ENCODE measurements at regions not wholly inside any gene's neighbourhood (a gene's known extent, or its start where the extent isn't known, plus 50 kb on each side); places are given as distances from the start of the nearest gene placed in this dataset.

- Histone ChIP-seq H3K27ac (ENCODE audit: low read length in 2 of 2) (no peak overlapping the region), H3K9ac (ENCODE audit: low read length) (no peak overlapping the region), H3K4me2 (replicated peaks; ENCODE audit: low read depth, low read length, poor library complexity, severe bottlenecking) (no peak overlapping the region), H4K20me1 (ENCODE audit: control insufficient read depth, insufficient read depth, low read length, poor library complexity, severe bottlenecking) (no peaks in the 10 kb centered on the region), H3K79me2 (ENCODE audit: control insufficient read depth, insufficient read depth, low read length) (no peaks in the 10 kb centered on the region), H3K36me3 (replicated peaks in 1 of 2; ENCODE audit: control extremely low read depth in 1 of 2, control insufficient read depth in 1 of 2, extremely low read depth in 1 of 2, insufficient read depth in 2 of 2, low read length in 1 of 2) (no peaks in the 10 kb centered on the region), H3K4me3 (ENCODE audit: control extremely low read depth in 1 of 5, extremely low read depth in 1 of 5, insufficient read depth in 1 of 5, low read depth in 2 of 5, low read length in 4 of 5) (no peak overlapping the region), H3K9me3 (ENCODE audit: control extremely low read depth in 1 of 3, control insufficient read depth in 2 of 3, insufficient read depth in 1 of 3, low read length in 2 of 3) (peaks cover 0 to 6% (median 0%) of the 10 kb centered on the region in 3 donors), H3K27me3 (replicated peaks in 1 of 4; ENCODE audit: control extremely low read depth in 1 of 4, control insufficient read depth in 3 of 4, insufficient read depth in 4 of 4, low read length in 3 of 4) (no peaks in the 10 kb centered on the region), H2AFZ (ENCODE audit: insufficient read depth, low read depth, low read length, poor library complexity, severe bottlenecking) (no peak overlapping the region), H3K4me1 (ENCODE audit: control insufficient read depth in 2 of 2, insufficient read depth in 2 of 2, low read length in 2 of 2) (no peaks in the 10 kb centered on the region)
- intact Hi-C loops (cut with micrococcal nuclease), result no loop called here
- H3K4me3 Mint-ChIP-seq, result no peak overlapping the region
- H3K27ac Mint-ChIP-seq, result no peak overlapping the region
- ChIA-PET POLR2A (no interaction called here), CTCF (no interaction called here)
- H3K9me3 Mint-ChIP-seq (ENCODE audit: insufficient read depth), result peaks cover 5% of the 10 kb centered on the region
- DNase-seq (no peak), ATAC-seq (ENCODE audit: low read depth) (no peak)
- no peak for TF ChIP-seq CTCF (IDR thresholded peaks at IDR 0.05)
- no peak for TF ChIP-seq EZH2 (IDR thresholded peaks at IDR 0.05; ENCODE audit: borderline replicate concordance, insufficient read depth, low read depth, low read length, poor library complexity, severe bottlenecking)
- no peaks in the 10 kb centered on the region for H3K4me1 Mint-ChIP-seq
- no peaks in the 10 kb centered on the region for H3K27me3 Mint-ChIP-seq
- no CpG with 5 or more reads among the region's 2 CpGs for WGBS (ENCODE audit: insufficient coverage)
Observed at GRCh38 chr2:123207245-123207644, 817.8 kb upstream of the CNTNAP5 start.

- Histone ChIP-seq H3K36me3 (replicated peaks in 1 of 2; ENCODE audit: control extremely low read depth in 1 of 2, control insufficient read depth in 1 of 2, extremely low read depth in 1 of 2, insufficient read depth in 2 of 2, low read length in 1 of 2) (no peaks in the 10 kb centered on the region), H3K4me3 (ENCODE audit: control extremely low read depth in 1 of 5, extremely low read depth in 1 of 5, insufficient read depth in 1 of 5, low read depth in 2 of 5, low read length in 4 of 5) (no peak overlapping the region), H3K27ac (ENCODE audit: low read length in 2 of 2) (no peak overlapping the region), H3K27me3 (replicated peaks in 1 of 4; ENCODE audit: control extremely low read depth in 1 of 4, control insufficient read depth in 3 of 4, insufficient read depth in 4 of 4, low read length in 3 of 4) (no peaks in the 10 kb centered on the region), H3K4me2 (replicated peaks; ENCODE audit: low read depth, low read length, poor library complexity, severe bottlenecking) (no peak overlapping the region), H3K9ac (ENCODE audit: low read length) (no peak overlapping the region), H3K4me1 (ENCODE audit: control insufficient read depth in 2 of 2, insufficient read depth in 2 of 2, low read length in 2 of 2) (no peaks in the 10 kb centered on the region), H2AFZ (ENCODE audit: insufficient read depth, low read depth, low read length, poor library complexity, severe bottlenecking) (no peak overlapping the region), H3K79me2 (ENCODE audit: control insufficient read depth, insufficient read depth, low read length) (no peaks in the 10 kb centered on the region), H3K9me3 (ENCODE audit: control extremely low read depth in 1 of 3, control insufficient read depth in 2 of 3, insufficient read depth in 1 of 3, low read length in 2 of 3) (peaks cover 0 to 6% (median 0%) of the 10 kb centered on the region in 3 donors), H4K20me1 (ENCODE audit: control insufficient read depth, insufficient read depth, low read length, poor library complexity, severe bottlenecking) (no peaks in the 10 kb centered on the region)
- ChIA-PET POLR2A (no interaction called here), CTCF (no interaction called here)
- Mint-ChIP-seq H3K4me3 (no peak overlapping the region), H3K4me1 (no peaks in the 10 kb centered on the region), H3K9me3 (ENCODE audit: insufficient read depth) (peaks cover 3% of the 10 kb centered on the region), H3K27ac (no peak overlapping the region), H3K27me3 (no peaks in the 10 kb centered on the region)
- TF ChIP-seq CTCF (IDR thresholded peaks at IDR 0.05) (no peak), EZH2 (IDR thresholded peaks at IDR 0.05; ENCODE audit: borderline replicate concordance, insufficient read depth, low read depth, low read length, poor library complexity, severe bottlenecking) (no peak)
- DNase-seq, result no peak
- ATAC-seq (ENCODE audit: low read depth), result no peak
- WGBS (ENCODE audit: insufficient coverage), result 86% methylated on average over 2 of the region's 2 CpGs
- intact Hi-C loops (cut with micrococcal nuclease), result no loop called here
Observed at GRCh38 chr2:123209202-123209601, 815.9 kb upstream of the CNTNAP5 start.
